Duodenal mucosa (tissue), 2 donors: ENCODE measurements at regions not wholly inside any gene's neighbourhood (a gene's known extent, or its start where the extent isn't known, plus 50 kb on each side); places are given as distances from the start of the nearest gene placed in this dataset.

Experiments used
- H3K27ac ChIP-seq: one replicate; pipeline ENCODE4 v1.7.0; 2013; ENCODE audit warnings: low read depth, low read length
- H3K27me3 ChIP-seq, 2 donors: one replicate each; pipeline ENCODE4 v1.7.0; 2013; ENCODE audit warnings: low read length in 2 of 2, control low read depth in 1 of 2; ENCODE audit not compliant: insufficient read depth in 2 of 2, control insufficient read depth in 1 of 2
- H3K36me3 ChIP-seq, 2 donors: one replicate each; pipeline ENCODE4 v1.7.0; 2013; ENCODE audit warnings: low read length in 2 of 2, control low read depth in 1 of 2; ENCODE audit not compliant: insufficient read depth in 2 of 2, control insufficient read depth in 1 of 2
- H3K4me1 ChIP-seq, 2 donors: one replicate each; pipeline ENCODE4 v1.7.0; 2013; ENCODE audit warnings: low read length in 2 of 2, control low read depth in 1 of 2; ENCODE audit not compliant: insufficient read depth in 2 of 2, control insufficient read depth in 1 of 2
- H3K4me3 ChIP-seq, 2 donors: one replicate each; pipeline ENCODE4 v1.7.0; 2013; ENCODE audit warnings: low read length in 2 of 2, low read depth in 1 of 2
- H3K9ac ChIP-seq, 2 donors: one replicate each; pipeline ENCODE4 v1.7.0; 2013; ENCODE audit warnings: low read length in 2 of 2, low read depth in 1 of 2
- H3K9me3 ChIP-seq, 2 donors: one replicate each; pipeline ENCODE4 v1.7.0; 2013; ENCODE audit warnings: low read length in 2 of 2, control low read depth in 1 of 2; ENCODE audit not compliant: control insufficient read depth in 1 of 2

GRCh38 chr11:80649186-80649585 is 1208.4 kb upstream of the TENM4 start:
- H3K27me3 ChIP-seq: no peaks in the 10 kb centered on the region
- no peak overlapping the region for H3K27ac ChIP-seq
- H3K36me3 ChIP-seq: no peaks in the 10 kb centered on the region
- H3K4me3 ChIP-seq: no peak overlapping the region
- no peaks in the 10 kb centered on the region for H3K4me1 ChIP-seq
- H3K9ac ChIP-seq: no peak overlapping the region
- H3K9me3 ChIP-seq: no peaks in the 10 kb centered on the region

DNA sequence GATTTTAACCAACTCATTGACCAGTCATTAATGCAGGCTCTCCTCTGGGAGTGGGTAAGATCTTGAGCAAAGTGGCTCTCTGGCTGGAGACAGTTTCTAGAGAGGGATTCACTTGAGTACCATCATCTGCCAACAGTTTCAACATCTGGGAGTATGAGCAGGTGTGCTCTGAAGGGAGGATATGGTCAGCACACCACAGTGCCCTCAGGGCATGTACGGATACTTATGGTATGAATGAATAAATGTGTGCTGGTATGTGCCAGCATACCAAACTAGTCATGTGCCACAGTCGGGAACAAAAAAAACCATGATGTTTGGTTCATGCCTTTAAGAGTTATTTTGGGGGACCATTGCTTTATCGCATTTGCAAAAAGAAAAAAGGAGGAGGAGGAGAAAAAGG is 1197.5 kb upstream of the TENM4 start:
- H3K4me1 ChIP-seq: no peaks in the 10 kb centered on the region
- H3K4me3 ChIP-seq: no peak overlapping the region
- no peaks in the 10 kb centered on the region for H3K36me3 ChIP-seq
- H3K9me3 ChIP-seq: no peaks in the 10 kb centered on the region
- H3K27me3 ChIP-seq: no peaks in the 10 kb centered on the region
- H3K9ac ChIP-seq: no peak overlapping the region
- no peak overlapping the region for H3K27ac ChIP-seq

DNA sequence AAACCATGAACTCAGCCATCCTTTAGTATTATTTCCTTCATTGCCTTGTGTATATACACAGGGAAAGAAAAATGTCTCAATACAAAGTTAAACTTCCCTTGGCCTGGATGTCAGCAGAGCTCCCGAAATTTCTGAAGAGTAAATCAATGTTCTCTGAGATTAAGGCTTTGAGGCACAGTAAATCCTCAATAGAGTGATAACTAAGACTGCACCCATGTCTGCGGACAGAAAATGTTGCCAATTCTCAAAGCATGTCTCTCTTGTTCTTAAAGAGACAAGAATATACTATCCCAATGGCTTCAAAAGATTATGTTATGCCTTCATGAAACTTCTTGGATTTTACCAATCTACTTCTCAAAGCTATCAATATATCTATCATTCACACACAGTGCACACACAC is 1196.7 kb upstream of the TENM4 start:
- Histone ChIP-seq H3K4me1 (no peaks in the 10 kb centered on the region), H3K4me3 (no peak overlapping the region), H3K9me3 (no peaks in the 10 kb centered on the region), H3K27me3 (no peaks in the 10 kb centered on the region), H3K27ac (no peak overlapping the region), H3K36me3 (no peaks in the 10 kb centered on the region), H3K9ac (no peak overlapping the region)

- H3K9me3 ChIP-seq: no peaks in the 10 kb centered on the region
- no peaks in the 10 kb centered on the region for H3K36me3 ChIP-seq
- no peak overlapping the region for H3K27ac ChIP-seq
- no peaks in the 10 kb centered on the region for H3K27me3 ChIP-seq
- no peak overlapping the region for H3K9ac ChIP-seq
- no peak overlapping the region for H3K4me3 ChIP-seq
- H3K4me1 ChIP-seq: no peaks in the 10 kb centered on the region
Measured at GRCh38 chr11:80636999-80637398, 1196.2 kb upstream of the TENM4 start.

- no peaks in the 10 kb centered on the region for H3K36me3 ChIP-seq
- H3K4me1 ChIP-seq: no peaks in the 10 kb centered on the region
- no peak overlapping the region for H3K4me3 ChIP-seq
- H3K27me3 ChIP-seq: no peaks in the 10 kb centered on the region
- H3K9ac ChIP-seq: no peak overlapping the region
- H3K27ac ChIP-seq: no peak overlapping the region
- H3K9me3 ChIP-seq: no peaks in the 10 kb centered on the region
Measured at GRCh38 chr11:80635178-80635577, 1194.3 kb upstream of the TENM4 start.

DNA sequence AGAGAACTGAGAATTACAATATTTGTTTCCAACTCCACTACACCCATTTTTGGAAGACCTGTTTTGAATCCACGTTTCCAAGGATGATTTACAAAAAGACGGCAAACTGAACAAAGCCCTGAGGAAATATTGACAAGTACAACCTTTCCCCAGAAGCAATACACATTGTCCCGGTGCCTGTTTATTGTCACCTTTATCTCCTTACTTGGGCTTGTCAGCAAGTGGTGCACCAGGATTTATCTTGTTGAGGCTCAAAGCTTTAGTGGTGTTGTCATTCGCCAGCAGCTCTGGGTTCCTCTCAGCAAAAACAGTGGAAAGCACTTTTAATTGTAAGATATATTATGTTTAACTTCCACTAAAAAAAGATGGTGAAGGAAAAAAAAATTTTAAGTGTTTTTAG is 1191.9 kb upstream of the TENM4 start:
- Histone ChIP-seq H3K4me3 (no peak overlapping the region), H3K27me3 (no peaks in the 10 kb centered on the region), H3K9me3 (no peaks in the 10 kb centered on the region), H3K4me1 (no peaks in the 10 kb centered on the region), H3K9ac (no peak overlapping the region), H3K27ac (no peak overlapping the region), H3K36me3 (no peaks in the 10 kb centered on the region)

DNA sequence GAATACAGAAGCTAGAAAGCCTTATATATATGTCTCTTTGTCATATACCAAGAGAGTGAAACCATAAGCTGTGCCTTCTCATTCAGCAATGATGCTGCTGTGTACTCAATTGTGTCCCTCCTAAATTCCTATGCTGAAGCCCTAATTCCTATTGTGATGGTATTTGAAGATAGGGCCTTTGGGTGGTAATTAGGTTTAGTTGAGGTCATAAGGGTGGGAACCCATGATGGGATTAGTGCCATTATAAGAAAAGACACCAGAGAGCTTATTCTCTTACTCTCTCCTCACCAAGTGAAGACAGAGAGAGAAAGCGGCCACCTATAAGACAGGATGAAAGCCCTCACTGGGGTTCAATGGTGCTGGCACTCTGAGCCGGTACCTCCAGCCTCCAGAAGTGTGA is 1191.3 kb upstream of the TENM4 start:
- Histone ChIP-seq H3K4me3 (no peak overlapping the region), H3K27ac (no peak overlapping the region), H3K9me3 (no peaks in the 10 kb centered on the region), H3K4me1 (no peaks in the 10 kb centered on the region), H3K9ac (no peak overlapping the region), H3K27me3 (no peaks in the 10 kb centered on the region), H3K36me3 (no peaks in the 10 kb centered on the region)

DNA sequence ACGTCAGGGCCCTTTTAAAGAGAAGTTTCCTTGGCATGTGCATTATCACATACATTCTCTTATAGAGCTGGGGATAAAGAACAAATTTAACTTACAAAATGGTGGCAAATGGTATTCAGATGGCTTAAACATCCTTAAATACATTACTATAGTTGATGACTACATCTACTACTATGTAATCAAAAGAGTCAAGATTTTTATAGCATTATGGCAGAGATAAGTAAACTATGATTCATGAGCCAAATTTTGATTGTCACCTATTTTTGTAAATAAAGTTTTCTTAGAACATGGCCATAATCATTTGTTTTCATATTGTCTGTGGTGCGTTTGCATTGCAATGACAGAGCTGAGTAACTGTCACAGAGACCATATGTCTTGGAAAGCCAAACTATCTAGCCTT is 1188.6 kb upstream of the TENM4 start:
- no peak overlapping the region for H3K9ac ChIP-seq
- H3K9me3 ChIP-seq: no peaks in the 10 kb centered on the region
- no peak overlapping the region for H3K4me3 ChIP-seq
- no peak overlapping the region for H3K27ac ChIP-seq
- no peaks in the 10 kb centered on the region for H3K36me3 ChIP-seq
- no peaks in the 10 kb centered on the region for H3K27me3 ChIP-seq
- no peaks in the 10 kb centered on the region for H3K4me1 ChIP-seq

DNA sequence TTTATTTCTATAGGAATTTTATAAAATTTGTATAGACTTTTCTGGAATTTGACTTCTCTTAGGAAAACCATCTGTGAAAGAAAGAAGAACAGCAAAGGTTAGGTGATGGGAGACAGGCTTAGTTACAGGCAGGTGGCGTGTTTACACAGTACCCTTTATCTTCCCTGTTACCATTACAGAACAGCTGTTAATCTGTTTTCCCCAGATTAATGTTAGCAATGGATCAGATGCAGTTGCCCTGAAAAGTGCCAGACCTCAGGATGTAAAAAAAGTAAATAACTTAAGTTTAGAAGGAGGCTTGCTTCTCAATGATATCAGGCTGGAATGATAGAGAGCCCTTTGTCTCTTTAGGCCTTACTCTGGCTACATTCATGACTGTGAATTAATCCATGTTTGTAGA is 1186.5 kb upstream of the TENM4 start:
- Histone ChIP-seq H3K4me3 (no peak overlapping the region), H3K9ac (no peak overlapping the region), H3K4me1 (no peaks in the 10 kb centered on the region), H3K27ac (no peak overlapping the region), H3K27me3 (no peaks in the 10 kb centered on the region), H3K36me3 (no peaks in the 10 kb centered on the region), H3K9me3 (no peaks in the 10 kb centered on the region)

DNA sequence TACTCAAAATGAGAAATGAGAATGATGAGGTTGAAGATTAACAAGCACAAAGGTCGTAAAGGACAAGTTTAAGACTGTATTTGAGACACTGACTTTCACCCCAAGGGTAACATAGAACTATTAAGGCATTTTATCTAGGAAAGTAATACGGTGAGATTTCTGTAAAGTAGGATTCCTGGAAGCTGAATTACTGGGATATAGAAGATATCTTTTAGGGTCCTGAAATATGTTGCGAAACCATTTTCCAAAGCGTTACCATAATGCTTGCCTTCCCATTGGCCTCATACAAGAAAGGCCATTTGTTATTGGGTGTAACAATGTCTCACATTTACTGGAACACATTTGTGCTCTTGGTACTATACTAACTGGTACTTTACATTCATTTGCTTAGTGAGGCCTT is 1185.9 kb upstream of the TENM4 start:
- H3K4me3 ChIP-seq: no peak overlapping the region
- no peaks in the 10 kb centered on the region for H3K36me3 ChIP-seq
- H3K27me3 ChIP-seq: no peaks in the 10 kb centered on the region
- no peaks in the 10 kb centered on the region for H3K4me1 ChIP-seq
- H3K27ac ChIP-seq: no peak overlapping the region
- H3K9me3 ChIP-seq: no peaks in the 10 kb centered on the region
- H3K9ac ChIP-seq: no peak overlapping the region

DNA sequence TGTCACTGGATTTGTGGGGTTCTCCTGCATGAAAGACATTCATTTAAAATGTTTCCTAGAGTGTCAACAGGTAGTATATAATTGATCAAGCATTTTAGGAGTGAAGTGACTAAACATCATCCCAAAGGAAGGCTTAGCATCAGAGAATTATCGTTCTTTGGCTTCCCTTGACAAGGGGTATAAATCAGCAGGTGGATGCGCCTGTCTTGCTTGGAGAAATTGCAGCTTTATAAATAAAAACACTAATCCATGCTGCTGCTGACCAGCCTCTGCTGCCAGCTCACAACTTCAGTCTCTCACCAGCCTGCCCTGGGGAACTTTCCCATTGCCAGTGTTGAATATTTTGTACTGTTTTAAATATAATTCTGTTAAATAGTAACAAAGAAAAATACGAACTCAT is 1184.7 kb upstream of the TENM4 start:
- H3K4me3 ChIP-seq: no peak overlapping the region
- H3K36me3 ChIP-seq: no peaks in the 10 kb centered on the region
- no peaks in the 10 kb centered on the region for H3K9me3 ChIP-seq
- no peak overlapping the region for H3K9ac ChIP-seq
- H3K27ac ChIP-seq: no peak overlapping the region
- H3K4me1 ChIP-seq: no peaks in the 10 kb centered on the region
- no peaks in the 10 kb centered on the region for H3K27me3 ChIP-seq
